ENCODE measurements at regions not wholly inside any gene's neighbourhood (a gene's known extent, or its start where the extent isn't known, plus 50 kb on each side); places are given as distances from the start of the nearest gene placed in this dataset.

- Histone ChIP-seq H3K4me3 (ENCODE audit: low read depth, low read length) (no peak overlapping the region), H3K27ac (ENCODE audit: low read depth, low read length) (no peak overlapping the region), H3K36me3 (ENCODE audit: control insufficient read depth, insufficient read depth, low read length) (no peaks in the 10 kb centered on the region), H3K27me3 (ENCODE audit: control insufficient read depth, insufficient read depth, low read length) (no peaks in the 10 kb centered on the region), H3K4me1 (ENCODE audit: control insufficient read depth, insufficient read depth, low read length) (no peaks in the 10 kb centered on the region), H3K9me3 (ENCODE audit: control insufficient read depth, insufficient read depth, low read length) (no peaks in the 10 kb centered on the region), H3K9ac (ENCODE audit: low read depth, low read length) (no peak overlapping the region)
Observed at GRCh38 chr7:20519645-20520044, 95.8 kb upstream of the ABCB5 start.

- Histone ChIP-seq H3K4me3 (ENCODE audit: low read depth, low read length) (no peak overlapping the region), H3K9ac (ENCODE audit: low read depth, low read length) (no peak overlapping the region), H3K4me1 (ENCODE audit: control insufficient read depth, insufficient read depth, low read length) (no peaks in the 10 kb centered on the region), H3K36me3 (ENCODE audit: control insufficient read depth, insufficient read depth, low read length) (no peaks in the 10 kb centered on the region), H3K27me3 (ENCODE audit: control insufficient read depth, insufficient read depth, low read length) (no peaks in the 10 kb centered on the region), H3K9me3 (ENCODE audit: control insufficient read depth, insufficient read depth, low read length) (no peaks in the 10 kb centered on the region), H3K27ac (ENCODE audit: low read depth, low read length) (no peak overlapping the region)
Observed at GRCh38 chr7:20520530-20520929, 94.9 kb upstream of the ABCB5 start.

- H3K4me3 ChIP-seq (ENCODE audit: low read depth, low read length): no peak overlapping the region
- no peaks in the 10 kb centered on the region for H3K36me3 ChIP-seq (ENCODE audit: control insufficient read depth, insufficient read depth, low read length)
- no peaks in the 10 kb centered on the region for H3K9me3 ChIP-seq (ENCODE audit: control insufficient read depth, insufficient read depth, low read length)
- no peaks in the 10 kb centered on the region for H3K27me3 ChIP-seq (ENCODE audit: control insufficient read depth, insufficient read depth, low read length)
- no peak overlapping the region for H3K9ac ChIP-seq (ENCODE audit: low read depth, low read length)
- H3K27ac ChIP-seq (ENCODE audit: low read depth, low read length): no peak overlapping the region
- H3K4me1 ChIP-seq (ENCODE audit: control insufficient read depth, insufficient read depth, low read length): no peaks in the 10 kb centered on the region
Observed at GRCh38 chr7:20521243-20521642, 94.2 kb upstream of the ABCB5 start.

DNA sequence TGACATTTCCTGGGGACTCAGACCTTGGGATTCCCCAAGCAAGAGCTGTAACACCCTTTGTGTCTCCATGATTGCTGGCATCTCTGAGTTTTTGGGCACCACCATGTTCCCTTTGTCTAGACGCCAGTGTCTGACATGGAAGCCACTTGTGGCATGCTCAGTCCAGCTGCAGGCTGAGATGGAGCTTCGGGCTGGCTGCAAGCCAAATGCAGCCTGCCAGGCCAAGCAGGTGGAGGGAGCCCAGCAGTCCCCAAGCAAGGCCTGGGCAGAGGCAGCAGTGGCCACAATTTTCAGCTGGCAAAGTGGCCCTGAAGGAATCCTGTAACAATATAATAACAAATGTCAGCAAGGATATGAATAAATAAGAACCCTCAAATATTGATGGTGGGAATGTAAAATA is 86.2 kb upstream of the ABCB5 start:
- Histone ChIP-seq H3K27ac (ENCODE audit: low read depth, low read length) (no peak overlapping the region), H3K4me1 (ENCODE audit: control insufficient read depth, insufficient read depth, low read length) (no peaks in the 10 kb centered on the region), H3K27me3 (ENCODE audit: control insufficient read depth, insufficient read depth, low read length) (no peaks in the 10 kb centered on the region), H3K4me3 (ENCODE audit: low read depth, low read length) (no peak overlapping the region), H3K9ac (ENCODE audit: low read depth, low read length) (no peak overlapping the region), H3K36me3 (ENCODE audit: control insufficient read depth, insufficient read depth, low read length) (no peaks in the 10 kb centered on the region), H3K9me3 (ENCODE audit: control insufficient read depth, insufficient read depth, low read length) (peaks cover 12% of the 10 kb centered on the region)

DNA sequence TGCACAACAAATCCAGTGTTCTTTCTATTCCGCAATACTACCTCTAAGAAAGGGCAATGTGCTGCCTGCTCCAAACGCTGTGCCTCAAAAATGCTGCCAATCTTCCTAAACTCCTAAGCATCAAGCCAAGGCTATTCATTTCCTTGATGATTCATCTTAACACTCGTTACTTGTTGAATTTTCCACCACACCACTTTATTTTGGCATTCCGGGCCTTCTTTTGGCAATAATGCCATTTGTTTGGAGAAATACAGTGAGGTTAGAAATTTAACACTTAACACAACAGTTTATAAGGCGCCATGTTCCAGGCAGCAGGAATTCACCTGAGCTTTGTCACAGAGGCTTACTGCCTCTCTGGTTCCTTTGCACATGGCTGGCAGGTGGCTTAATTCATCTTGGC is 82.6 kb upstream of the ABCB5 start:
- H3K27me3 ChIP-seq (ENCODE audit: control insufficient read depth, insufficient read depth, low read length): no peaks in the 10 kb centered on the region
- H3K27ac ChIP-seq (ENCODE audit: low read depth, low read length): no peak overlapping the region
- H3K9ac ChIP-seq (ENCODE audit: low read depth, low read length): no peak overlapping the region
- H3K9me3 ChIP-seq (ENCODE audit: control insufficient read depth, insufficient read depth, low read length): peaks cover 11% of the 10 kb centered on the region
- H3K4me3 ChIP-seq (ENCODE audit: low read depth, low read length): no peak overlapping the region
- peaks cover 5% of the 10 kb centered on the region; the same call in 1 of the 2 replicates for H3K4me1 ChIP-seq (ENCODE audit: control insufficient read depth, insufficient read depth, low read length)
- H3K36me3 ChIP-seq (ENCODE audit: control insufficient read depth, insufficient read depth, low read length): no peaks in the 10 kb centered on the region

- Histone ChIP-seq H3K9me3 (ENCODE audit: control insufficient read depth, insufficient read depth, low read length) (no peaks in the 10 kb centered on the region), H3K27ac (ENCODE audit: low read depth, low read length) (no peak overlapping the region), H3K27me3 (ENCODE audit: control insufficient read depth, insufficient read depth, low read length) (no peaks in the 10 kb centered on the region), H3K9ac (ENCODE audit: low read depth, low read length) (no peak overlapping the region), H3K4me3 (ENCODE audit: low read depth, low read length) (no peak overlapping the region), H3K36me3 (ENCODE audit: control insufficient read depth, insufficient read depth, low read length) (no peaks in the 10 kb centered on the region), H3K4me1 (ENCODE audit: control insufficient read depth, insufficient read depth, low read length) (peaks cover 5% of the 10 kb centered on the region; the same call in 1 of the 2 replicates)
Observed at GRCh38 chr7:20534543-20534942, 80.9 kb upstream of the ABCB5 start.

GRCh38 chr7:20535541-20535940 is 79.9 kb upstream of the ABCB5 start:
- Histone ChIP-seq H3K9me3 (ENCODE audit: control insufficient read depth, insufficient read depth, low read length) (no peaks in the 10 kb centered on the region), H3K4me3 (ENCODE audit: low read depth, low read length) (no peak overlapping the region)

DNA sequence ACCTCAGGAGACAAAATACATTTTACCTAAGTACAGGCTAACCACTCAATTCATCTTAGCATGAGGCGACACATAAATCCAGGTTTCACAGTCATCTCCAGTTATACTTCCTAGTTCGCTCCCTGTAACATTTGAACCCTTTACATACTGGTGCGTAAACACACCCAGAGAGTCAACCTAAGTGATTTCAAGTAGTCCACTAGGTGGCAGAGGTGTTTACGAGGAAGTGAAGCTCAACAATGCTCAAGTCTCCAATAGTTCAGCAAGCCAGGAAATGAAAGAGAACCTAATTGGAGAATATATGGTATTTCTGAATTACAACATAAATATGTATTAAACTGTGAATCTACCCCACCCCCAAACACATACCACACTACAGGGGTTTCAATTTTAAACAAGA is 76.3 kb upstream of the ABCB5 start:
- H3K4me3 ChIP-seq (ENCODE audit: low read depth, low read length): no peak overlapping the region
- H3K4me1 ChIP-seq (ENCODE audit: control insufficient read depth, insufficient read depth, low read length): peaks cover 5% of the 10 kb centered on the region; the same call in 1 of the 2 replicates
- no peaks in the 10 kb centered on the region for H3K36me3 ChIP-seq (ENCODE audit: control insufficient read depth, insufficient read depth, low read length)
- no peaks in the 10 kb centered on the region for H3K27me3 ChIP-seq (ENCODE audit: control insufficient read depth, insufficient read depth, low read length)
- H3K27ac ChIP-seq (ENCODE audit: low read depth, low read length): no peak overlapping the region
- no peaks in the 10 kb centered on the region for H3K9me3 ChIP-seq (ENCODE audit: control insufficient read depth, insufficient read depth, low read length)
- no peak overlapping the region for H3K9ac ChIP-seq (ENCODE audit: low read depth, low read length)

More at GRCh38 chr7:20535541-20535940, 79.9 kb upstream of the ABCB5 start:
- no peak overlapping the region for H3K27ac ChIP-seq (ENCODE audit: low read depth, low read length)
- no peaks in the 10 kb centered on the region for H3K27me3 ChIP-seq (ENCODE audit: control insufficient read depth, insufficient read depth, low read length)
- no peaks in the 10 kb centered on the region for H3K36me3 ChIP-seq (ENCODE audit: control insufficient read depth, insufficient read depth, low read length)
- no peak overlapping the region for H3K9ac ChIP-seq (ENCODE audit: low read depth, low read length)
- peaks cover 5% of the 10 kb centered on the region; the same call in 1 of the 2 replicates for H3K4me1 ChIP-seq (ENCODE audit: control insufficient read depth, insufficient read depth, low read length)

- no peaks in the 10 kb centered on the region for H3K36me3 ChIP-seq (ENCODE audit: control insufficient read depth, insufficient read depth, low read length)
Observed at GRCh38 chr7:20541608-20542349, 73.7 kb upstream of the ABCB5 start.

GRCh38 chr7:20542594-20542993 is 72.9 kb upstream of the ABCB5 start:
- Histone ChIP-seq H3K9me3 (ENCODE audit: control insufficient read depth, insufficient read depth, low read length) (no peaks in the 10 kb centered on the region), H3K36me3 (ENCODE audit: control insufficient read depth, insufficient read depth, low read length) (no peaks in the 10 kb centered on the region), H3K4me1 (ENCODE audit: control insufficient read depth, insufficient read depth, low read length) (peaks cover 13% of the 10 kb centered on the region; the same call in 1 of the 2 replicates), H3K27ac (ENCODE audit: low read depth, low read length) (no peak overlapping the region), H3K27me3 (ENCODE audit: control insufficient read depth, insufficient read depth, low read length) (no peaks in the 10 kb centered on the region), H3K4me3 (ENCODE audit: low read depth, low read length) (no peak overlapping the region), H3K9ac (ENCODE audit: low read depth, low read length) (no peak overlapping the region)

More at GRCh38 chr7:20541608-20542349, 73.7 kb upstream of the ABCB5 start:
- Histone ChIP-seq H3K9ac (ENCODE audit: low read depth, low read length) (no peak overlapping the region), H3K27me3 (ENCODE audit: control insufficient read depth, insufficient read depth, low read length) (no peaks in the 10 kb centered on the region), H3K4me3 (ENCODE audit: low read depth, low read length) (no peak overlapping the region), H3K4me1 (ENCODE audit: control insufficient read depth, insufficient read depth, low read length) (peaks cover 13% of the 10 kb centered on the region; the same call in 1 of the 2 replicates), H3K27ac (ENCODE audit: low read depth, low read length) (no peak overlapping the region), H3K9me3 (ENCODE audit: control insufficient read depth, insufficient read depth, low read length) (no peaks in the 10 kb centered on the region)

DNA sequence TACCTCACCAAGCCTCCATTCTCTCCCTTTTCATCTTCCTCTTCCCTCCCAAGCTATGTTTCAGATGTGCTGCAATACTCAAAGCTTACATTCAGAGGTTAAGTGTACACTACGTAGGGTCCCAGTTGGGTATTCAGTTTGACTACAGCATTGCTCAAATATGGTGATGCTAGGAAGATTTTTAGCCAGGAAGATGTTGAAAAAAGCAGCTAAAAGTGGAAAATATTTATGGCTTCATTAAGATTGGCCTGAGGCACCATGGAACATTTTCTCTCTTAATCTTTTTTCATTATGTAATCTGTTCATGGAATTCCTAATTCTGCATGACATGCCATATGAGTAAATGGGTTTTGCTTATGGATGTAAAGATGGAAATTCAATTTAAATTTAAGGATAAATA is 72.0 kb upstream of the ABCB5 start:
- Histone ChIP-seq H3K36me3 (ENCODE audit: control insufficient read depth, insufficient read depth, low read length) (no peaks in the 10 kb centered on the region), H3K9me3 (ENCODE audit: control insufficient read depth, insufficient read depth, low read length) (no peaks in the 10 kb centered on the region), H3K9ac (ENCODE audit: low read depth, low read length) (no peak overlapping the region), H3K4me3 (ENCODE audit: low read depth, low read length) (no peak overlapping the region), H3K4me1 (ENCODE audit: control insufficient read depth, insufficient read depth, low read length) (peaks cover 13% of the 10 kb centered on the region; the same call in 1 of the 2 replicates), H3K27me3 (ENCODE audit: control insufficient read depth, insufficient read depth, low read length) (no peaks in the 10 kb centered on the region), H3K27ac (ENCODE audit: low read depth, low read length) (no peak overlapping the region)
